ENCODE measurements at regions not wholly inside any gene's neighbourhood (a gene's known extent, or its start where the extent isn't known, plus 50 kb on each side); places are given as distances from the start of the nearest gene placed in this dataset.

- TF ChIP-seq JUN (IDR thresholded peaks at IDR 0.05), result no peak
- no peak for TF ChIP-seq CTCF (IDR thresholded peaks at IDR 0.05)
- TF ChIP-seq POLR2A (IDR thresholded peaks at IDR 0.05; ENCODE audit: low read length), result no peak
- TF ChIP-seq, protein P1, sequence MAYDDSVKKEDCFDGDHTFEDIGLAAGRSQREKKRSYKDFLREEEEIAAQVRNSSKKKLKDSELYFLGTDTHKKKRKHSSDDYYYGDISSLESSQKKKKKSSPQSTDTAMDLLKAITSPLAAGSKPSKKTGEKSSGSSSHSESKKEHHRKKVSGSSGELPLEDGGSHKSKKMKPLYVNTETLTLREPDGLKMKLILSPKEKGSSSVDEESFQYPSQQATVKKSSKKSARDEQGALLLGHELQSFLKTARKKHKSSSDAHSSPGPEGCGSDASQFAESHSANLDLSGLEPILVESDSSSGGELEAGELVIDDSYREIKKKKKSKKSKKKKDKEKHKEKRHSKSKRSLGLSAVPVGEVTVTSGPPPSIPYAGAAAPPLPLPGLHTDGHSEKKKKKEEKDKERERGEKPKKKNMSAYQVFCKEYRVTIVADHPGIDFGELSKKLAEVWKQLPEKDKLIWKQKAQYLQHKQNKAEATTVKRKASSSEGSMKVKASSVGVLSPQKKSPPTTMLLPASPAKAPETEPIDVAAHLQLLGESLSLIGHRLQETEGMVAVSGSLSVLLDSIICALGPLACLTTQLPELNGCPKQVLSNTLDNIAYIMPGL (CRISPR knock-in tag; IDR thresholded peaks at IDR 0.05; ENCODE audit: borderline replicate concordance), result no peak
- TF ChIP-seq RFX5 (IDR thresholded peaks at IDR 0.05), result no peak
- no peak for TF ChIP-seq KDM1A (IDR thresholded peaks at IDR 0.05; ENCODE audit: low read depth)
- no peak for TF ChIP-seq USF2 (IDR thresholded peaks at IDR 0.05)
- no peak for TF ChIP-seq GATA3 (IDR thresholded peaks at IDR 0.05; ENCODE audit: borderline replicate concordance)
- no peak for TF ChIP-seq FOSL2 (IDR thresholded peaks at IDR 0.05)
- TF ChIP-seq FOSL2 (CRISPR knock-in tag; IDR thresholded peaks at IDR 0.05), result no peak
- no peak for TF ChIP-seq MYC (IDR thresholded peaks at IDR 0.05; ENCODE audit: borderline replicate concordance, low read length)
- TF ChIP-seq BHLHE40 (IDR thresholded peaks at IDR 0.05; ENCODE audit: low read depth, low read length), result no peak
- TF ChIP-seq EP300 (IDR thresholded peaks at IDR 0.05), result no peak
Measured at GRCh38 chr1:113210248-113210647, 137.2 kb downstream of the LRIG2 start.
